ENCODE measurements at regions not wholly inside any gene's neighbourhood (a gene's known extent, or its start where the extent isn't known, plus 50 kb on each side); places are given as distances from the start of the nearest gene placed in this dataset.

- TF ChIP-seq CTCF (IDR thresholded peaks at IDR 0.05): no peak
- no peak for TF ChIP-seq POLR2AphosphoS5 (IDR thresholded peaks at IDR 0.05; ENCODE audit: insufficient read depth in 1 of 2, low read depth in 1 of 2)
- no peak for TF ChIP-seq POLR2A (IDR thresholded peaks at IDR 0.05)
Measured at GRCh38 chr18:26700728-26701127, 152.4 kb upstream of the KCTD1 start.
